BJ (cell line): ENCODE measurements at regions not wholly inside any gene's neighbourhood (a gene's known extent, or its start where the extent isn't known, plus 50 kb on each side); places are given as distances from the start of the nearest gene placed in this dataset.

Source experiments
- CTCF ChIA-PET: fragments of 350-600 bp; formaldehyde crosslinking; extraction: SDS; loops from one replicate; lab custom pipeline; 2021; ENCODE audit warnings: antibody characterized with exemption, inconsistent platforms; lab: Yijun Ruan, JAX
- POLR2A ChIA-PET: fragments of 300-600 bp; sonication (Branson Sonifier 250); formaldehyde crosslinking; extraction: SDS; loops from one replicate; lab custom pipeline; 2021; ENCODE audit warnings: antibody characterized with exemption; lab: Charles Lee
- DNase-seq: peaks from one replicate; pipeline ENCODE4 v3.0.0-alpha.2; 2011; ENCODE audit warnings: low read depth
- H3K27me3 ChIP-seq: 2 replicates; pipeline ENCODE4 v1.6.0; 2011; ENCODE audit warnings: low read length; ENCODE audit not compliant: control insufficient read depth, insufficient read depth
- H3K36me3 ChIP-seq: 2 replicates; pipeline ENCODE4 v1.5.1; 2011; ENCODE audit warnings: low read length; ENCODE audit not compliant: control insufficient read depth, insufficient read depth
- H3K4me3 ChIP-seq: 2 replicates; pipeline ENCODE4 v1.5.1; 2011; ENCODE audit warnings: low read depth, mild to moderate bottlenecking, control low read depth, low read length
- CTCF ChIP-seq: IDR thresholded peaks from 2 replicates; pipeline ENCODE4 v1.5.1; 2011; ENCODE audit warnings: low read depth, mild to moderate bottlenecking, control low read depth, inconsistent platforms, low read length, moderate library complexity; ENCODE audit not compliant: insufficient read depth

- TF ChIP-seq CTCF: no peak
- Histone ChIP-seq H3K27me3 (no peaks in the 10 kb centered on the region), H3K4me3 (no peak overlapping the region), H3K36me3 (no peaks in the 10 kb centered on the region)
- CTCF ChIA-PET: interaction anchor here (1.0 kb wide), 1 partner anchor 24 kb away, joined by 3 read pairs; no protein-coding TSS in a partner anchor
- DNase-seq: no peak
- POLR2A ChIA-PET: no interaction called here
These were observed 491.1 kb upstream of the GHITM start for GRCh38 chr10:83648201-83648600.

DNA sequence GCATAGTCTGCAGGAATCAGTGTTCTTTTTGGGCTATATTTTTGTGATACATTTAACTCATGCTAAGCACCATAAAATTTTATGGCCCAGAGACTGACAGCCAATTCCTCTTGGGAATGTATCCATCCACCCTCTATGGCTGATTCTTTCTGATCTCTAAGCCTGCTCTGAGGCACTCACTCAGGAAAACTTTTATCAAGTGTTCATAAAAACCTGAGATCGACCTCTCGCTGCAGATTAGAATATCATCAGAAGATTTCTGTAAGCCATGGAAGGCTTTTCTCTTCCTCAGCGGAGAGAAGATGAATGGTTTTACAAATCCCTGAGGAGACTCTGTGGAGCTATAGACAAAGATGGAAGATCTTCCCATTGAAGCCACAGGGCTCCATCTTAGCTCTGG, 489.8 kb upstream of the GHITM start:
- POLR2A ChIA-PET: no interaction called here
- TF ChIP-seq CTCF: no peak

GRCh38 chr10:83654689-83655088, 484.6 kb upstream of the GHITM start:
- POLR2A ChIA-PET: no interaction called here
- DNase-seq: no peak
- CTCF ChIA-PET: no interaction called here
- Histone ChIP-seq H3K36me3 (no peaks in the 10 kb centered on the region), H3K4me3 (no peak overlapping the region), H3K27me3 (no peaks in the 10 kb centered on the region)
- TF ChIP-seq CTCF: no peak

More for the DNA sequence above, 489.8 kb upstream of the GHITM start:
- no peaks in the 10 kb centered on the region for H3K36me3 ChIP-seq
- no peak overlapping the region for H3K4me3 ChIP-seq
- no peak for DNase-seq
- no peaks in the 10 kb centered on the region for H3K27me3 ChIP-seq
- CTCF ChIA-PET: no interaction called here

DNA sequence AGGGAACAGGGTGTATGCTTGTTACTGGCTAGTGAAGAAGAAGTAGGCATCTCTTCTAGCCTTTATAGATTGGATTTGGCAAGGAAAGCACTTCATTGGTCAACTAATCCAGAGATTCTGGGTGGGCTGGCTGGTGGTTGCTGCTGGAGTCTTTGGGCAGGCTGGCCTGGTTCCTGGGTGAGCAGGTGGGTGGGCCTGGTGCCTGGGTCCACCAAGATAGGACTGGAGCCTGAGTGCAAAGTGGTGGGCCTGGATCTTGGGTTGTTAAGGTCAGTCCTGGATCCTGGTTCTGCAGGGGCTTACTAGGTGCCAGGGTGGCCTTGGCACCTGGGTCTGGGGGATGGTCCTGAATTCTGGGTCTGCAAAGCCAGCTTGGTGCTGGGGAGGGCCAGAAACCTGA, 482.4 kb upstream of the GHITM start:
- TF ChIP-seq CTCF: no peak
- ChIA-PET POLR2A (no interaction called here), CTCF (no interaction called here)
- no peaks in the 10 kb centered on the region for H3K36me3 ChIP-seq
- no peak overlapping the region for H3K4me3 ChIP-seq
- DNase-seq: no peak
- no peaks in the 10 kb centered on the region for H3K27me3 ChIP-seq

GRCh38 chr10:83657487-83657886, 481.8 kb upstream of the GHITM start:
- ChIA-PET POLR2A (no interaction called here), CTCF (no interaction called here)
- no peaks in the 10 kb centered on the region for H3K36me3 ChIP-seq
- TF ChIP-seq CTCF: no peak
- no peak for DNase-seq
- H3K27me3 ChIP-seq: no peaks in the 10 kb centered on the region
- no peak overlapping the region for H3K4me3 ChIP-seq
